ENCODE measurements at regions not wholly inside any gene's neighbourhood (a gene's known extent, or its start where the extent isn't known, plus 50 kb on each side); places are given as distances from the start of the nearest gene placed in this dataset.

GRCh38 chr4:38365748-38366310 lies 298.2 kb upstream of the KLF3 start:
- Histone ChIP-seq H3K27me3 (ENCODE audit: control insufficient read depth, insufficient read depth, low read length) (no peaks in the 10 kb centered on the region), H3K4me3 (ENCODE audit: low read length) (no peak overlapping the region), H3K36me3 (ENCODE audit: control insufficient read depth, insufficient read depth, low read length) (no peaks in the 10 kb centered on the region), H3K9ac (ENCODE audit: low read length) (no peak overlapping the region), H3K4me1 (ENCODE audit: control insufficient read depth, insufficient read depth, low read length) (peaks cover 7% of the 10 kb centered on the region), H3K27ac (ENCODE audit: low read depth, low read length) (no peak overlapping the region)

- H3K27me3 ChIP-seq (ENCODE audit: control insufficient read depth, insufficient read depth, low read length): no peaks in the 10 kb centered on the region
- no peaks in the 10 kb centered on the region for H3K36me3 ChIP-seq (ENCODE audit: control insufficient read depth, insufficient read depth, low read length)
- no peak overlapping the region for H3K9ac ChIP-seq (ENCODE audit: low read length)
- H3K4me1 ChIP-seq (ENCODE audit: control insufficient read depth, insufficient read depth, low read length): peaks cover 7% of the 10 kb centered on the region
- H3K27ac ChIP-seq (ENCODE audit: low read depth, low read length): no peak overlapping the region
- no peak overlapping the region for H3K4me3 ChIP-seq (ENCODE audit: low read length)
Observed at GRCh38 chr4:38366456-38366855, 297.5 kb upstream of the KLF3 start.

GRCh38 chr4:38366997-38367396 lies 297.0 kb upstream of the KLF3 start:
- H3K4me3 ChIP-seq (ENCODE audit: low read length): no peak overlapping the region
- no peaks in the 10 kb centered on the region for H3K36me3 ChIP-seq (ENCODE audit: control insufficient read depth, insufficient read depth, low read length)
- H3K9ac ChIP-seq (ENCODE audit: low read length): no peak overlapping the region
- H3K27ac ChIP-seq (ENCODE audit: low read depth, low read length): no peak overlapping the region
- H3K4me1 ChIP-seq (ENCODE audit: control insufficient read depth, insufficient read depth, low read length): peaks cover 7% of the 10 kb centered on the region
- no peaks in the 10 kb centered on the region for H3K27me3 ChIP-seq (ENCODE audit: control insufficient read depth, insufficient read depth, low read length)

GRCh38 chr4:38367642-38368174 lies 296.3 kb upstream of the KLF3 start:
- no peak overlapping the region for H3K9ac ChIP-seq (ENCODE audit: low read length)
- H3K4me3 ChIP-seq (ENCODE audit: low read length): no peak overlapping the region
- peaks cover 7% of the 10 kb centered on the region for H3K4me1 ChIP-seq (ENCODE audit: control insufficient read depth, insufficient read depth, low read length)
- H3K27me3 ChIP-seq (ENCODE audit: control insufficient read depth, insufficient read depth, low read length): no peaks in the 10 kb centered on the region
- H3K27ac ChIP-seq (ENCODE audit: low read depth, low read length): no peak overlapping the region
- no peaks in the 10 kb centered on the region for H3K36me3 ChIP-seq (ENCODE audit: control insufficient read depth, insufficient read depth, low read length)

- no peaks in the 10 kb centered on the region for H3K36me3 ChIP-seq (ENCODE audit: control insufficient read depth, insufficient read depth, low read length)
- no peak overlapping the region for H3K4me3 ChIP-seq (ENCODE audit: low read length)
Observed at GRCh38 chr4:38368613-38369012, 295.4 kb upstream of the KLF3 start.

GRCh38 chr4:38371391-38371851 lies 292.6 kb upstream of the KLF3 start:
- Histone ChIP-seq H3K9ac (ENCODE audit: low read length) (no peak overlapping the region), H3K36me3 (ENCODE audit: control insufficient read depth, insufficient read depth, low read length) (no peaks in the 10 kb centered on the region), H3K27ac (ENCODE audit: low read depth, low read length) (no peak overlapping the region), H3K27me3 (ENCODE audit: control insufficient read depth, insufficient read depth, low read length) (no peaks in the 10 kb centered on the region), H3K4me1 (ENCODE audit: control insufficient read depth, insufficient read depth, low read length) (peaks cover 7% of the 10 kb centered on the region), H3K4me3 (ENCODE audit: low read length) (no peak overlapping the region)

More at GRCh38 chr4:38368613-38369012, 295.4 kb upstream of the KLF3 start:
- Histone ChIP-seq H3K4me1 (ENCODE audit: control insufficient read depth, insufficient read depth, low read length) (peaks cover 7% of the 10 kb centered on the region), H3K27ac (ENCODE audit: low read depth, low read length) (no peak overlapping the region), H3K27me3 (ENCODE audit: control insufficient read depth, insufficient read depth, low read length) (no peaks in the 10 kb centered on the region), H3K9ac (ENCODE audit: low read length) (no peak overlapping the region)

- Histone ChIP-seq H3K27ac (ENCODE audit: low read depth, low read length) (no peak overlapping the region), H3K27me3 (ENCODE audit: control insufficient read depth, insufficient read depth, low read length) (no peaks in the 10 kb centered on the region), H3K9ac (ENCODE audit: low read length) (no peak overlapping the region), H3K4me1 (ENCODE audit: control insufficient read depth, insufficient read depth, low read length) (no peaks in the 10 kb centered on the region), H3K4me3 (ENCODE audit: low read length) (no peak overlapping the region), H3K36me3 (ENCODE audit: control insufficient read depth, insufficient read depth, low read length) (no peaks in the 10 kb centered on the region)
Observed at GRCh38 chr4:38373375-38373774, 290.6 kb upstream of the KLF3 start.

- Histone ChIP-seq H3K27me3 (ENCODE audit: control insufficient read depth, insufficient read depth, low read length) (no peaks in the 10 kb centered on the region), H3K27ac (ENCODE audit: low read depth, low read length) (no peak overlapping the region), H3K4me1 (ENCODE audit: control insufficient read depth, insufficient read depth, low read length) (no peaks in the 10 kb centered on the region), H3K36me3 (ENCODE audit: control insufficient read depth, insufficient read depth, low read length) (no peaks in the 10 kb centered on the region), H3K9ac (ENCODE audit: low read length) (no peak overlapping the region), H3K4me3 (ENCODE audit: low read length) (no peak overlapping the region)
Observed at GRCh38 chr4:38377195-38377594, 286.8 kb upstream of the KLF3 start.

GRCh38 chr4:38378478-38378877 lies 285.5 kb upstream of the KLF3 start:
- H3K9ac ChIP-seq (ENCODE audit: low read length): no peak overlapping the region
- H3K4me3 ChIP-seq (ENCODE audit: low read length): no peak overlapping the region
- H3K36me3 ChIP-seq (ENCODE audit: control insufficient read depth, insufficient read depth, low read length): no peaks in the 10 kb centered on the region
- H3K4me1 ChIP-seq (ENCODE audit: control insufficient read depth, insufficient read depth, low read length): no peaks in the 10 kb centered on the region
- no peak overlapping the region for H3K27ac ChIP-seq (ENCODE audit: low read depth, low read length)
- H3K27me3 ChIP-seq (ENCODE audit: control insufficient read depth, insufficient read depth, low read length): no peaks in the 10 kb centered on the region

- Histone ChIP-seq H3K36me3 (ENCODE audit: control insufficient read depth, insufficient read depth, low read length) (no peaks in the 10 kb centered on the region), H3K4me3 (ENCODE audit: low read length) (no peak overlapping the region), H3K27ac (ENCODE audit: low read depth, low read length) (no peak overlapping the region), H3K27me3 (ENCODE audit: control insufficient read depth, insufficient read depth, low read length) (no peaks in the 10 kb centered on the region), H3K4me1 (ENCODE audit: control insufficient read depth, insufficient read depth, low read length) (no peaks in the 10 kb centered on the region), H3K9ac (ENCODE audit: low read length) (no peak overlapping the region)
Observed at GRCh38 chr4:38381788-38382187, 282.2 kb upstream of the KLF3 start.

GRCh38 chr4:38382520-38382919 lies 281.5 kb upstream of the KLF3 start:
- no peak overlapping the region for H3K4me3 ChIP-seq (ENCODE audit: low read length)
- H3K27me3 ChIP-seq (ENCODE audit: control insufficient read depth, insufficient read depth, low read length): no peaks in the 10 kb centered on the region
- no peaks in the 10 kb centered on the region for H3K36me3 ChIP-seq (ENCODE audit: control insufficient read depth, insufficient read depth, low read length)
- no peak overlapping the region for H3K27ac ChIP-seq (ENCODE audit: low read depth, low read length)
- H3K4me1 ChIP-seq (ENCODE audit: control insufficient read depth, insufficient read depth, low read length): no peaks in the 10 kb centered on the region
- H3K9ac ChIP-seq (ENCODE audit: low read length): no peak overlapping the region

- H3K4me1 ChIP-seq (ENCODE audit: control insufficient read depth, insufficient read depth, low read length): no peaks in the 10 kb centered on the region
- H3K36me3 ChIP-seq (ENCODE audit: control insufficient read depth, insufficient read depth, low read length): no peaks in the 10 kb centered on the region
- no peak overlapping the region for H3K4me3 ChIP-seq (ENCODE audit: low read length)
- no peaks in the 10 kb centered on the region for H3K27me3 ChIP-seq (ENCODE audit: control insufficient read depth, insufficient read depth, low read length)
- no peak overlapping the region for H3K27ac ChIP-seq (ENCODE audit: low read depth, low read length)
- H3K9ac ChIP-seq (ENCODE audit: low read length): no peak overlapping the region
Observed at GRCh38 chr4:38383646-38384121, 280.3 kb upstream of the KLF3 start.
